ENCODE measurements at regions not wholly inside any gene's neighbourhood (a gene's known extent, or its start where the extent isn't known, plus 50 kb on each side); places are given as distances from the start of the nearest gene placed in this dataset.

DNA sequence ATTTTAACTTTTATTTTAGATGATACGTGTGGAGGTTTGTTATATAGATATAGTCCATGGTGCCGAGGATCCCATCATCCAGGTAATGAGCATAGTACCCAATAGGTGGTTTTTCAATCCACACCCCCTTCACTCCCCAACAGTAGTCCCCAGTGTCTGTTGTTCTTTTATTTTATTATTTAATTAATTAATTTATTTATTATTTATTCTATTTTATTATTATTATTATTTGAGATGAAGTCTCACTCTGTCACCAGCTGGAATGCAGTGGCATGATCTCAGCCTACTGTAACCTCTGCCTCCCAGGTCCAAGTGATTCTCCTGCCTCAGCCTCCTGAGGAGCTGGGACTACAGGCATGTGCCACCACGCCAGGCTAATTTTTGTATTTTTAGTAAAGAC lies 2086.2 kb downstream of the PCDH9 start:
- Histone ChIP-seq H3K27ac (ENCODE audit: insufficient read length, low read depth, low read length) (no peak overlapping the region), H3K79me2 (ENCODE audit: insufficient read depth, low read length) (no peaks in the 10 kb centered on the region), H3K79me1 (ENCODE audit: insufficient read depth, low read depth, low read length, poor library complexity, severe bottlenecking) (no peaks in the 10 kb centered on the region), H3K56ac (ENCODE audit: insufficient read length, low read depth, low read length) (no peak overlapping the region), H3K23me2 (ENCODE audit: insufficient read length, low read depth, low read length, poor library complexity, severe bottlenecking) (no peaks in the 10 kb centered on the region), H2BK15ac (ENCODE audit: low read depth, low read length) (no peak overlapping the region), H2AFZ (ENCODE audit: low read length) (no peak overlapping the region), H3T11ph (ENCODE audit: low read length) (no peak overlapping the region), H3K9ac (ENCODE audit: extremely low read depth, insufficient read length, low read length) (no peak overlapping the region), H2BK5ac (ENCODE audit: insufficient read length, low read length) (no peak overlapping the region), H3K4me2 (ENCODE audit: insufficient read depth, insufficient read length, low read length) (no peak overlapping the region), H3K23ac (ENCODE audit: insufficient read length, low read depth, low read length) (no peak overlapping the region), H3K4ac (ENCODE audit: low read depth, low read length) (no peak overlapping the region), H3K14ac (ENCODE audit: insufficient read depth, low read length) (no peak overlapping the region), H4K20me1 (ENCODE audit: control insufficient read depth, insufficient read depth, insufficient read length) (no peaks in the 10 kb centered on the region), H2AK5ac (ENCODE audit: insufficient read length, low read length) (no peak overlapping the region), H3K27me3 (ENCODE audit: insufficient read depth, low read length) (no peaks in the 10 kb centered on the region), H2BK20ac (ENCODE audit: low read depth, low read length, poor library complexity, severe bottlenecking) (no peak overlapping the region), H3K4me1 (ENCODE audit: insufficient read depth, low read length) (no peaks in the 10 kb centered on the region), H2BK120ac (ENCODE audit: low read depth, low read length, poor library complexity, severe bottlenecking) (no peak overlapping the region), H4K8ac (replicated peaks; ENCODE audit: insufficient read length, low read depth, low read length) (no peak overlapping the region), H3K9me3 (ENCODE audit: control insufficient read depth, low read depth, low read length) (no peaks in the 10 kb centered on the region), H2BK12ac (ENCODE audit: insufficient read length, low read depth, low read length) (no peak overlapping the region), H4K5ac (ENCODE audit: insufficient read length, low read depth, low read length) (no peak overlapping the region), H4K91ac (ENCODE audit: insufficient read length, low read depth, low read length) (no peak overlapping the region), H3K18ac (ENCODE audit: insufficient read length, low read depth, low read length) (no peak overlapping the region)
- Mint-ChIP-seq H3K9me3 (no peaks in the 10 kb centered on the region; a peak in 1 of 5 replicates), H3K36me3 (ENCODE audit: insufficient read depth in 1 of 3, low read depth in 3 of 3) (no peaks in the 10 kb centered on the region), H3K4me1 (no peaks in the 10 kb centered on the region), H3K27me3 (ENCODE audit: low read depth) (no peaks in the 10 kb centered on the region), H3K27ac (no peak overlapping the region), H3K4me3 (no peak overlapping the region)
- no peak for DNase-seq
- TF ChIP-seq, protein P1, sequence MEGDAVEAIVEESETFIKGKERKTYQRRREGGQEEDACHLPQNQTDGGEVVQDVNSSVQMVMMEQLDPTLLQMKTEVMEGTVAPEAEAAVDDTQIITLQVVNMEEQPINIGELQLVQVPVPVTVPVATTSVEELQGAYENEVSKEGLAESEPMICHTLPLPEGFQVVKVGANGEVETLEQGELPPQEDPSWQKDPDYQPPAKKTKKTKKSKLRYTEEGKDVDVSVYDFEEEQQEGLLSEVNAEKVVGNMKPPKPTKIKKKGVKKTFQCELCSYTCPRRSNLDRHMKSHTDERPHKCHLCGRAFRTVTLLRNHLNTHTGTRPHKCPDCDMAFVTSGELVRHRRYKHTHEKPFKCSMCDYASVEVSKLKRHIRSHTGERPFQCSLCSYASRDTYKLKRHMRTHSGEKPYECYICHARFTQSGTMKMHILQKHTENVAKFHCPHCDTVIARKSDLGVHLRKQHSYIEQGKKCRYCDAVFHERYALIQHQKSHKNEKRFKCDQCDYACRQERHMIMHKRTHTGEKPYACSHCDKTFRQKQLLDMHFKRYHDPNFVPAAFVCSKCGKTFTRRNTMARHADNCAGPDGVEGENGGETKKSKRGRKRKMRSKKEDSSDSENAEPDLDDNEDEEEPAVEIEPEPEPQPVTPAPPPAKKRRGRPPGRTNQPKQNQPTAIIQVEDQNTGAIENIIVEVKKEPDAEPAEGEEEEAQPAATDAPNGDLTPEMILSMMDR (conservative IDR thresholded peaks at IDR 0.05): no peak
- no CpG with 5 or more reads among the region's 3 CpGs for WGBS (ENCODE audit: extremely low coverage, insufficient read length, low lambda C conversion rate)
